NB4 (cell line): ENCODE measurements at regions not wholly inside any gene's neighbourhood (a gene's known extent, or its start where the extent isn't known, plus 50 kb on each side); places are given as distances from the start of the nearest gene placed in this dataset.

ENCODE experiments used
- POLR2A ChIP-seq: IDR thresholded peaks from 2 replicates; pipeline ENCODE4 v1.6.1; 2011; ENCODE audit warnings: mild to moderate bottlenecking; ENCODE audit not compliant: insufficient read length; ENCODE audit errors: extremely low read depth
- TF ChIP-seq, protein P1 (sequence below): IDR thresholded peaks from 2 replicates; pipeline ENCODE4 v1.6.1; 2011; ENCODE audit warnings: low read depth, low read length
- TF ChIP-seq, protein P2 (sequence below): IDR thresholded peaks from one replicate; pipeline ENCODE4 v1.5.1; 2012; ENCODE audit warnings: low read depth, low read length

DNA sequence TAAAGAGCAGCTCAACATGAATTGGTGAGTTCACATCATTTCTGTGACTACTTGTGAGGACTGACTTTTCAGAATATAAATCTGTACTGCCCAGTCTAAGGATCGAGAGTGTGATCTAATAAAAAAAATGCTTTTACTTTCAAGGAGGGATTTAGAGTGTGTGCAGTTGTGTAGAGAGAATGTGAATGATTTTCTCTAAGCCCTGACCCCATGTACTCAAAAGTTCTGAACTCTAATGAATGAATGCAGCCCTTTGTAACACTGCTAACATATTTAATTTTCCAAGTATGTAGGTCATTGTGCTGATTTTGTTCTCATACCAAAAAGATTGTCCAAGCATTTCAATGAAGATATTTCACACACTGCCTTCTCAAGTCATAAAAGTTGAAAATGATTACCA, 92.5 kb upstream of the STOX2 start:
- TF ChIP-seq, protein P1, sequence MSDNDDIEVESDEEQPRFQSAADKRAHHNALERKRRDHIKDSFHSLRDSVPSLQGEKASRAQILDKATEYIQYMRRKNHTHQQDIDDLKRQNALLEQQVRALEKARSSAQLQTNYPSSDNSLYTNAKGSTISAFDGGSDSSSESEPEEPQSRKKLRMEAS = no peak
- TF ChIP-seq, protein P2, sequence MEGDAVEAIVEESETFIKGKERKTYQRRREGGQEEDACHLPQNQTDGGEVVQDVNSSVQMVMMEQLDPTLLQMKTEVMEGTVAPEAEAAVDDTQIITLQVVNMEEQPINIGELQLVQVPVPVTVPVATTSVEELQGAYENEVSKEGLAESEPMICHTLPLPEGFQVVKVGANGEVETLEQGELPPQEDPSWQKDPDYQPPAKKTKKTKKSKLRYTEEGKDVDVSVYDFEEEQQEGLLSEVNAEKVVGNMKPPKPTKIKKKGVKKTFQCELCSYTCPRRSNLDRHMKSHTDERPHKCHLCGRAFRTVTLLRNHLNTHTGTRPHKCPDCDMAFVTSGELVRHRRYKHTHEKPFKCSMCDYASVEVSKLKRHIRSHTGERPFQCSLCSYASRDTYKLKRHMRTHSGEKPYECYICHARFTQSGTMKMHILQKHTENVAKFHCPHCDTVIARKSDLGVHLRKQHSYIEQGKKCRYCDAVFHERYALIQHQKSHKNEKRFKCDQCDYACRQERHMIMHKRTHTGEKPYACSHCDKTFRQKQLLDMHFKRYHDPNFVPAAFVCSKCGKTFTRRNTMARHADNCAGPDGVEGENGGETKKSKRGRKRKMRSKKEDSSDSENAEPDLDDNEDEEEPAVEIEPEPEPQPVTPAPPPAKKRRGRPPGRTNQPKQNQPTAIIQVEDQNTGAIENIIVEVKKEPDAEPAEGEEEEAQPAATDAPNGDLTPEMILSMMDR = no peak
- no peak for TF ChIP-seq POLR2A
